ENCODE measurements at regions not wholly inside any gene's neighbourhood (a gene's known extent, or its start where the extent isn't known, plus 50 kb on each side); places are given as distances from the start of the nearest gene placed in this dataset.

GRCh38 chr9:10910779-10911178, 298.0 kb upstream of the PTPRD start:
- no peak for TF ChIP-seq POLR2A (IDR thresholded peaks at IDR 0.05)
- no peak for TF ChIP-seq CTCF (IDR thresholded peaks at IDR 0.05)

Data from heart left ventricle (tissue), 13 donors.